Parathyroid adenoma (tissue), 2 donors: ENCODE measurements at regions not wholly inside any gene's neighbourhood (a gene's known extent, or its start where the extent isn't known, plus 50 kb on each side); places are given as distances from the start of the nearest gene placed in this dataset.

Source experiments
- H2AFZ ChIP-seq: fragments of 300-600 bp; sonication (generic); one replicate; pipeline ENCODE4 v1.7.0; 2017; ENCODE audit warnings: antibody characterized with exemption, mild to moderate bottlenecking
- H3K27ac ChIP-seq: fragments of 300-600 bp; sonication (generic); one replicate; pipeline ENCODE4 v1.7.0; 2017
- H3K27me3 ChIP-seq: fragments of 300-600 bp; sonication (generic); one replicate; pipeline ENCODE4 v1.7.0; 2017; ENCODE audit warnings: low read length; ENCODE audit not compliant: control insufficient read depth, insufficient read depth
- H3K36me3 ChIP-seq: fragments of 300-600 bp; sonication (generic); one replicate; pipeline ENCODE4 v1.7.0; 2017; ENCODE audit warnings: low read length; ENCODE audit not compliant: control insufficient read depth, insufficient read depth
- H3K4me1 ChIP-seq: fragments of 300-600 bp; sonication (generic); one replicate; pipeline ENCODE4 v1.7.0; 2017; ENCODE audit warnings: control low read depth
- H3K4me2 ChIP-seq: fragments of 300-600 bp; sonication (generic); one replicate; pipeline ENCODE4 v1.7.0; 2017; ENCODE audit warnings: low read length
- H3K4me3 ChIP-seq: fragments of 300-600 bp; sonication (generic); one replicate; pipeline ENCODE4 v1.7.0; 2017; ENCODE audit warnings: low read depth, low read length
- H3K79me2 ChIP-seq: fragments of 300-600 bp; sonication (generic); one replicate; pipeline ENCODE4 v1.7.0; 2017; ENCODE audit warnings: control low read depth
- H3K9ac ChIP-seq: fragments of 300-600 bp; sonication (generic); one replicate; pipeline ENCODE4 v1.7.0; 2017; ENCODE audit warnings: mild to moderate bottlenecking
- H3K9me3 ChIP-seq: fragments of 300-600 bp; sonication (generic); one replicate; pipeline ENCODE4 v1.7.0; 2017; ENCODE audit warnings: low read length; ENCODE audit not compliant: control insufficient read depth
- CTCF ChIP-seq: fragments of 300-600 bp; sonication (generic); IDR thresholded peaks from one replicate; pipeline ENCODE4 v1.7.0; 2017; ENCODE audit warnings: antibody characterized with exemption, mild to moderate bottlenecking
- donor health status: primary hyperparathyroidism.

GRCh38 chr5:155275222-155275621 is 261.7 kb downstream of the KIF4B start:
- no peaks in the 10 kb centered on the region for H3K36me3 ChIP-seq
- no peak overlapping the region for H3K4me2 ChIP-seq
- no peak for TF ChIP-seq CTCF
- no peaks in the 10 kb centered on the region for H3K9me3 ChIP-seq
- H3K9ac ChIP-seq = no peak overlapping the region
- no peaks in the 10 kb centered on the region for H3K79me2 ChIP-seq
- peaks cover 5% of the 10 kb centered on the region for H3K4me1 ChIP-seq
- no peak overlapping the region for H2AFZ ChIP-seq
- H3K27ac ChIP-seq = no peak overlapping the region
- H3K27me3 ChIP-seq = no peaks in the 10 kb centered on the region
- H3K4me3 ChIP-seq = no peak overlapping the region

GRCh38 chr5:155276231-155276630 is 262.7 kb downstream of the KIF4B start:
- no peak overlapping the region for H2AFZ ChIP-seq
- TF ChIP-seq CTCF = no peak
- no peaks in the 10 kb centered on the region for H3K79me2 ChIP-seq
- H3K36me3 ChIP-seq = no peaks in the 10 kb centered on the region
- no peaks in the 10 kb centered on the region for H3K9me3 ChIP-seq
- H3K4me2 ChIP-seq = no peak overlapping the region
- no peak overlapping the region for H3K9ac ChIP-seq
- H3K4me1 ChIP-seq = no peaks in the 10 kb centered on the region
- H3K27ac ChIP-seq = no peak overlapping the region
- no peak overlapping the region for H3K4me3 ChIP-seq
- no peaks in the 10 kb centered on the region for H3K27me3 ChIP-seq

GRCh38 chr5:155278532-155278931 is 265.0 kb downstream of the KIF4B start:
- TF ChIP-seq CTCF = no peak
- Histone ChIP-seq H3K4me1 (no peaks in the 10 kb centered on the region), H3K4me3 (no peak overlapping the region), H3K4me2 (no peak overlapping the region), H3K36me3 (no peaks in the 10 kb centered on the region), H3K27me3 (peaks cover 3% of the 10 kb centered on the region), H3K27ac (no peak overlapping the region), H3K9me3 (no peaks in the 10 kb centered on the region), H3K9ac (no peak overlapping the region), H3K79me2 (no peaks in the 10 kb centered on the region), H2AFZ (no peak overlapping the region)

- no peaks in the 10 kb centered on the region for H3K36me3 ChIP-seq
- no peak for TF ChIP-seq CTCF
- no peak overlapping the region for H3K4me2 ChIP-seq
- H3K79me2 ChIP-seq = no peaks in the 10 kb centered on the region
- H2AFZ ChIP-seq = no peak overlapping the region
- no peaks in the 10 kb centered on the region for H3K9me3 ChIP-seq
- H3K27ac ChIP-seq = no peak overlapping the region
- peaks cover 3% of the 10 kb centered on the region for H3K27me3 ChIP-seq
- H3K9ac ChIP-seq = no peak overlapping the region
- no peak overlapping the region for H3K4me3 ChIP-seq
- H3K4me1 ChIP-seq = no peaks in the 10 kb centered on the region
These were observed 269.1 kb downstream of the KIF4B start for GRCh38 chr5:155282503-155283107.

- TF ChIP-seq CTCF = no peak
- H3K4me2 ChIP-seq = no peak overlapping the region
- H3K9me3 ChIP-seq = no peaks in the 10 kb centered on the region
These were observed 272.2 kb downstream of the KIF4B start for GRCh38 chr5:155285706-155286105.

More at GRCh38 chr5:155285706-155286105, 272.2 kb downstream of the KIF4B start:
- no peaks in the 10 kb centered on the region for H3K36me3 ChIP-seq
- no peak overlapping the region for H3K4me3 ChIP-seq
- H3K27me3 ChIP-seq = peaks cover 3% of the 10 kb centered on the region
- no peak overlapping the region for H3K27ac ChIP-seq
- peaks cover 4% of the 10 kb centered on the region for H3K4me1 ChIP-seq
- no peak overlapping the region for H3K9ac ChIP-seq
- no peak overlapping the region for H2AFZ ChIP-seq
- H3K79me2 ChIP-seq = no peaks in the 10 kb centered on the region
